Mesenchymal stem cell (in vitro differentiated cells and primary cell): ENCODE measurements at regions not wholly inside any gene's neighbourhood (a gene's known extent, or its start where the extent isn't known, plus 50 kb on each side); places are given as distances from the start of the nearest gene placed in this dataset.

Experiments used
- DNase-seq: peaks from one replicate; pipeline ENCODE4 v3.0.0-alpha.2; 2013
- H2AFZ ChIP-seq: one replicate; pipeline ENCODE4 v1.6.1; 2013; ENCODE audit warnings: low read depth, mild to moderate bottlenecking, control low read depth, inconsistent platforms, low read length, moderate library complexity
- H2AK5ac ChIP-seq: 2 replicates; pipeline ENCODE4 v1.6.1; 2013; ENCODE audit warnings: low read length, moderate library complexity, mild to moderate bottlenecking, inconsistent platforms; ENCODE audit not compliant: severe bottlenecking
- H2BK120ac ChIP-seq: one replicate; pipeline ENCODE4 v1.6.1; 2013; ENCODE audit warnings: low read depth, mild to moderate bottlenecking, inconsistent platforms, low read length, moderate library complexity
- H2BK12ac ChIP-seq, 2 experiments: one replicate each; pipeline ENCODE4 v1.6.1; 2013; ENCODE audit warnings: inconsistent platforms in 2 of 2, low read length in 2 of 2, mild to moderate bottlenecking in 2 of 2, moderate library complexity in 2 of 2, control low read depth in 1 of 2
- H2BK15ac ChIP-seq: one replicate; pipeline ENCODE4 v1.6.1; 2013; ENCODE audit warnings: mild to moderate bottlenecking, low read depth, inconsistent platforms; ENCODE audit not compliant: poor library complexity, severe bottlenecking
- H2BK5ac ChIP-seq: 2 replicates; pipeline ENCODE4 v1.6.1; 2013; ENCODE audit warnings: low read depth, mild to moderate bottlenecking, low read length, control low read depth, inconsistent platforms; ENCODE audit not compliant: poor library complexity, severe bottlenecking
- H3K14ac ChIP-seq, 2 experiments: one replicate each; pipeline ENCODE4 v1.6.1; 2013; ENCODE audit warnings: inconsistent platforms in 2 of 2, low read length in 2 of 2, control low read depth in 1 of 2, mild to moderate bottlenecking in 1 of 2, moderate library complexity in 1 of 2
- H3K18ac ChIP-seq, 2 experiments: one replicate each; pipeline ENCODE4 v1.6.1; 2013; ENCODE audit warnings: inconsistent platforms in 2 of 2, low read length in 2 of 2, control low read depth in 1 of 2, low read depth in 1 of 2, mild to moderate bottlenecking in 1 of 2
- H3K23ac ChIP-seq, 2 experiments: one replicate each; pipeline ENCODE4 v1.6.1; 2013; ENCODE audit warnings: inconsistent platforms in 2 of 2, low read length in 2 of 2, mild to moderate bottlenecking in 2 of 2, moderate library complexity in 2 of 2, control low read depth in 1 of 2
- H3K27ac ChIP-seq: 2 replicates; pipeline ENCODE4 v1.5.1; 2013; ENCODE audit warnings: mild to moderate bottlenecking, moderate library complexity, low read length, control low read depth, inconsistent platforms; ENCODE audit not compliant: poor library complexity, severe bottlenecking
- H3K27me3 ChIP-seq, 2 experiments: 2 replicates each; pipeline versions ENCODE4 v1.6.1 to v1.7.0; 2013; ENCODE audit warnings: low read length in 2 of 2, mild to moderate bottlenecking in 2 of 2, moderate library complexity in 2 of 2, control low read depth in 1 of 2, inconsistent platforms in 1 of 2; ENCODE audit not compliant: control insufficient read depth in 1 of 2, insufficient read depth in 1 of 2
- H3K36me3 ChIP-seq, 2 experiments: 2 replicates each; pipeline versions ENCODE4 v1.6.1 to v1.7.0; 2013; ENCODE audit warnings: low read length in 2 of 2, control low read depth in 1 of 2, inconsistent platforms in 1 of 2, low read depth in 1 of 2, mild to moderate bottlenecking in 1 of 2; ENCODE audit not compliant: insufficient read depth in 2 of 2, control insufficient read depth in 1 of 2
- H3K4ac ChIP-seq, 2 experiments: one replicate each; pipeline ENCODE4 v1.6.1; 2013; ENCODE audit warnings: inconsistent platforms in 2 of 2, low read length in 2 of 2, mild to moderate bottlenecking in 2 of 2, moderate library complexity in 2 of 2, control low read depth in 1 of 2, low read depth in 1 of 2
- H3K4me1 ChIP-seq: 2 replicates; pipeline ENCODE4 v1.6.1; 2013; ENCODE audit warnings: low read depth, low read length, control low read depth; ENCODE audit not compliant: control insufficient read depth, insufficient read depth
- H3K4me2 ChIP-seq: 2 replicates; pipeline ENCODE4 v1.6.1; 2013; ENCODE audit warnings: low read length, mild to moderate bottlenecking, inconsistent platforms; ENCODE audit not compliant: poor library complexity, severe bottlenecking
- H3K4me3 ChIP-seq, 2 experiments: 2 replicates each; pipeline versions ENCODE4 v1.5.1 to v1.7.0; 2013; ENCODE audit warnings: low read length in 2 of 2, mild to moderate bottlenecking in 2 of 2, control low read depth in 1 of 2, low read depth in 1 of 2; ENCODE audit not compliant: insufficient read depth in 1 of 2
- H3K79me1 ChIP-seq: replicated peaks from 2 replicates; pipeline ENCODE4 v1.6.1; 2013; ENCODE audit warnings: mild to moderate bottlenecking, control low read depth, low read length, inconsistent platforms; ENCODE audit not compliant: poor library complexity, severe bottlenecking
- H3K9ac ChIP-seq: 2 replicates; pipeline ENCODE4 v1.7.0; 2013; ENCODE audit warnings: mild to moderate bottlenecking, low read length, moderate library complexity
- H3K9me3 ChIP-seq: 2 replicates; pipeline ENCODE4 v1.7.0; 2013; ENCODE audit warnings: mild to moderate bottlenecking, low read length; ENCODE audit not compliant: control insufficient read depth
- H4K8ac ChIP-seq: one replicate; pipeline ENCODE4 v1.6.1; 2013; ENCODE audit warnings: inconsistent platforms, mild to moderate bottlenecking, low read length, moderate library complexity
- H4K91ac ChIP-seq: one replicate; pipeline ENCODE4 v1.6.1; 2013; ENCODE audit warnings: mild to moderate bottlenecking, low read length, inconsistent platforms
- WGBS: methylation state at CpG from one replicate; pipeline ENCODE4 v1.1.7; 2013; ENCODE audit warnings: mixed read lengths; 5-methylcytosine and 5-hydroxymethylcytosine counted together

DNA sequence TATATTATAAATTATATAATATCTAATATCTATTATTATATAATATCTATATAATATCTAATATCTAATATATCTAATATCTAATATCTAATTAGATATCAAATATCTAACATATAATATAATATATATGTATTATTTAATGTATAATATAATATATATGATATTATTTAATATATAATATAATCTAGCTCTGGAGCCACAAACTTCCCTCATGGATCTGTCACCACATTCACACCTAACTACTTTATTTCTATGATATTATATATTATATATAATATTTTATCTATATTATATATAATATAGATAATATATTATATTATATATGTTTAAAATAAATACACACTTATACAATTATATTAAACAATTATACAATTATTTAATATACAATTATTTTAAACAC lies 667.5 kb downstream of the KCTD8 start:
- no peak overlapping the region for H3K4me3 ChIP-seq
- H3K23ac ChIP-seq: no peak overlapping the region
- H2AFZ ChIP-seq: no peak overlapping the region
- H3K9me3 ChIP-seq: no peaks in the 10 kb centered on the region
- no peak overlapping the region for H2BK120ac ChIP-seq
- H4K91ac ChIP-seq: no peak overlapping the region
- no peak for DNase-seq
- no peak overlapping the region for H2BK12ac ChIP-seq
- H3K9ac ChIP-seq: no peak overlapping the region
- no peaks in the 10 kb centered on the region for H3K36me3 ChIP-seq
- no peak overlapping the region for H2AK5ac ChIP-seq
- no peaks in the 10 kb centered on the region for H3K27me3 ChIP-seq
- H3K4me2 ChIP-seq: no peak overlapping the region
- no peaks in the 10 kb centered on the region for H3K4me1 ChIP-seq
- no peak overlapping the region for H4K8ac ChIP-seq
- no peak overlapping the region for H2BK5ac ChIP-seq
- H2BK15ac ChIP-seq: no peak overlapping the region
- no peak overlapping the region for H3K18ac ChIP-seq
- H3K14ac ChIP-seq: no peak overlapping the region
- no peak overlapping the region for H3K4ac ChIP-seq
- H3K27ac ChIP-seq: no peak overlapping the region
- H3K79me1 ChIP-seq: no peaks in the 10 kb centered on the region

DNA sequence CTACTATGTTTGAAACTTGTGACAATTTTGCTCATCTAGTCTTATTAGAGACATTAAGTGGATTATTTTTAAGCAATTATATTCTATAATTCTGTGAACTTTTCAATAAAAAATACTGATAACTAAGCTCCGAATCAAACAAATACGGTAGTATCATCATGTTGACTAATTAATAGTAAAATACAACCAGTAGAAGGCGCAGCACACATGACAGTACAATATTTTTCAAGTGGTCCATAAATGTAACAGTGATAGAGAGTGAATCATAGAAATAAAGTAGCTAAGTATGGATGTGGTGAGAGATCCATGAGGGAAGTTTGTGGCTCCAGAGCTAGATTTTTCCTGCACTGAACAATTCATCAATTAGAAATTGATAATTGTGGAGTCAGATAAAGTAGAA lies 666.2 kb downstream of the KCTD8 start:
- H3K79me1 ChIP-seq: no peaks in the 10 kb centered on the region
- DNase-seq: no peak
- H3K4me3 ChIP-seq: no peak overlapping the region
- H3K36me3 ChIP-seq: no peaks in the 10 kb centered on the region
- H3K27me3 ChIP-seq: no peaks in the 10 kb centered on the region
- no peak overlapping the region for H3K14ac ChIP-seq
- no peak overlapping the region for H2BK15ac ChIP-seq
- 94% methylated on average over 3 of the region's 3 CpGs for WGBS
- no peak overlapping the region for H3K4ac ChIP-seq
- H3K4me1 ChIP-seq: no peaks in the 10 kb centered on the region
- no peak overlapping the region for H4K8ac ChIP-seq
- H4K91ac ChIP-seq: no peak overlapping the region
- no peak overlapping the region for H3K23ac ChIP-seq
- H2BK5ac ChIP-seq: no peak overlapping the region
- H2AK5ac ChIP-seq: no peak overlapping the region
- H3K27ac ChIP-seq: no peak overlapping the region
- H3K4me2 ChIP-seq: no peak overlapping the region
- no peak overlapping the region for H2BK12ac ChIP-seq
- no peak overlapping the region for H3K9ac ChIP-seq
- H2AFZ ChIP-seq: no peak overlapping the region
- H2BK120ac ChIP-seq: no peak overlapping the region
- no peaks in the 10 kb centered on the region for H3K9me3 ChIP-seq
- H3K18ac ChIP-seq: no peak overlapping the region

DNA sequence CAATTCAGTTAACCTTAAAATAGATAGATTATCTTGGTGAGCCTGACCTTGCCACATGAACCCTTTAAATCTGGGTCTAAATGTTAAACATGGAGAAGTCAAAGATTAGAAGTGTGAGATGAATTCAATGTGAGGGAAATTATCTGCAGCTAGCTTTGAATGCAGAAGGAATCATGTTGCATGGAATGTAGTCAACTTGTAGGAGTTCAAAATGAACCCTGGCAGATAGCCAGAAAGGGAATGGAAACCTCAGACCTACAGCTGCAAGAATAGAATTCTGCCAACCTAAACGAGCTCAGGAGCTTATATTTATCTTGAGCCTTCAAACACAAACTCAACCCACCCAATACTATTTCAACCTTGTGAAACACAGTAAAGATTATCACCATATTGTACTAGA lies 632.5 kb downstream of the KCTD8 start:
- Histone ChIP-seq H2BK15ac (no peak overlapping the region), H4K8ac (no peak overlapping the region), H3K9ac (no peak overlapping the region), H3K18ac (no peak overlapping the region), H3K36me3 (no peaks in the 10 kb centered on the region), H3K4me2 (no peak overlapping the region), H3K27me3 (no peaks in the 10 kb centered on the region), H4K91ac (no peak overlapping the region), H3K4ac (no peak overlapping the region), H3K4me1 (no peaks in the 10 kb centered on the region), H3K14ac (no peak overlapping the region), H2BK120ac (no peak overlapping the region), H3K4me3 (no peak overlapping the region), H2BK5ac (no peak overlapping the region), H3K27ac (no peak overlapping the region), H2AK5ac (no peak overlapping the region), H2AFZ (no peak overlapping the region), H2BK12ac (no peak overlapping the region), H3K9me3 (peaks cover 4% of the 10 kb centered on the region), H3K23ac (no peak overlapping the region), H3K79me1 (no peaks in the 10 kb centered on the region)
- no peak for DNase-seq
- 14% methylated on average over 1 of the region's 1 CpG for WGBS

DNA sequence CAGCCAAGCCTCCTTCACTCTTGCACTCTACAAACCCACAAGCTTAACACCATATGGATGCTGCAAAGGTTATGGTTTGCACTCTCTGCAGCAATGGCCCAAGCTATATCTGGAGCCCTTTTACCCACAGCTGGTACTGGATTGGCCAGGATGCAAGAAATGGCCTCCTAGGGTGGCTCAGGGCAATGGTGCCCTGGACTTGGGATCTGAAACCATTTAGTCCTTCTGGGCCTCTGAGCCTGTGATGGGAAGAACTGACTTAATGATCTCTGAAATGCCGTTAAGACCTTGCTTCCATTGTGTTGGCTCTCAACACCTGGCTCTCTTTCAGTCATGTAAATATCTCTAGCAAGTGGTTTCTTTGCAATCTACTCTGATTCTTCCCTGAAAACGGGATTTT lies 626.0 kb downstream of the KCTD8 start:
- Histone ChIP-seq H3K4me2 (no peak overlapping the region), H3K4me3 (no peak overlapping the region), H2BK12ac (no peak overlapping the region), H2BK120ac (no peak overlapping the region), H3K23ac (no peak overlapping the region), H3K27me3 (no peaks in the 10 kb centered on the region), H3K9me3 (peaks cover 21% of the 10 kb centered on the region), H3K14ac (no peak overlapping the region), H2BK5ac (no peak overlapping the region), H3K27ac (no peak overlapping the region), H3K4me1 (no peaks in the 10 kb centered on the region), H3K18ac (no peak overlapping the region), H3K4ac (no peak overlapping the region), H3K9ac (no peak overlapping the region), H2AFZ (no peak overlapping the region), H4K91ac (no peak overlapping the region), H2BK15ac (no peak overlapping the region), H3K79me1 (no peaks in the 10 kb centered on the region), H2AK5ac (no peak overlapping the region), H3K36me3 (no peaks in the 10 kb centered on the region), H4K8ac (no peak overlapping the region)
- no peak for DNase-seq
- whole genome bisulfite sequencing: 55% methylated on average over 2 of the region's 2 CpGs
